GM12873 (cell line): ENCODE measurements at regions not wholly inside any gene's neighbourhood (a gene's known extent, or its start where the extent isn't known, plus 50 kb on each side); places are given as distances from the start of the nearest gene placed in this dataset.

Experiments used
- TF ChIP-seq, protein P1 (sequence below): IDR thresholded peaks from 2 replicates; pipeline ENCODE4 v1.5.1; 2012; ENCODE audit warnings: low read depth, mild to moderate bottlenecking, moderate library complexity, low read length, control low read depth; ENCODE audit not compliant: insufficient read depth; ENCODE audit errors: missing control alignments

DNA sequence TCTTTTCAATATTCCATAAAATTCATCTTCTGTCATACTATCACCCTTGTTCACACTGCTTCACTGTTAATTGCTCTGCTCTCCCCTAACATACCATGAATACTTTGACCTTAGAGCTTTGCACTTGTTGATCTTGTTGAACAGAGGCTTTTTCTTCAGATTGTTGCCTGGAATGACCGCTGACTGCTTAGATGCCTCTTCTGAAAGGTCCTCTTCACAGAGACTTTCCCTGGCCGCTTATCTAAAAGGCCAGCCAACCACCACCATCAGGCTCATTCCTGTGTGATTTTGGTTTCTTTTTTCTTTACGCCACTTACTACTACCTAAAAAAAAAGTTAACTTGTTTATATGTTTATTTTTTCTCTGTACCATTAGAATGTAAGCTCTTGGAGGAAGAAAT, 667.7 kb downstream of the STPG2 start:
- TF ChIP-seq, protein P1, sequence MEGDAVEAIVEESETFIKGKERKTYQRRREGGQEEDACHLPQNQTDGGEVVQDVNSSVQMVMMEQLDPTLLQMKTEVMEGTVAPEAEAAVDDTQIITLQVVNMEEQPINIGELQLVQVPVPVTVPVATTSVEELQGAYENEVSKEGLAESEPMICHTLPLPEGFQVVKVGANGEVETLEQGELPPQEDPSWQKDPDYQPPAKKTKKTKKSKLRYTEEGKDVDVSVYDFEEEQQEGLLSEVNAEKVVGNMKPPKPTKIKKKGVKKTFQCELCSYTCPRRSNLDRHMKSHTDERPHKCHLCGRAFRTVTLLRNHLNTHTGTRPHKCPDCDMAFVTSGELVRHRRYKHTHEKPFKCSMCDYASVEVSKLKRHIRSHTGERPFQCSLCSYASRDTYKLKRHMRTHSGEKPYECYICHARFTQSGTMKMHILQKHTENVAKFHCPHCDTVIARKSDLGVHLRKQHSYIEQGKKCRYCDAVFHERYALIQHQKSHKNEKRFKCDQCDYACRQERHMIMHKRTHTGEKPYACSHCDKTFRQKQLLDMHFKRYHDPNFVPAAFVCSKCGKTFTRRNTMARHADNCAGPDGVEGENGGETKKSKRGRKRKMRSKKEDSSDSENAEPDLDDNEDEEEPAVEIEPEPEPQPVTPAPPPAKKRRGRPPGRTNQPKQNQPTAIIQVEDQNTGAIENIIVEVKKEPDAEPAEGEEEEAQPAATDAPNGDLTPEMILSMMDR, result no peak

- TF ChIP-seq, protein P1, result no peak
These were observed 665.3 kb downstream of the STPG2 start for GRCh38 chr4:97477974-97478373.

GRCh38 chr4:97479388-97479787, 663.9 kb downstream of the STPG2 start:
- TF ChIP-seq, protein P1, result no peak

GRCh38 chr4:97491856-97492255, 651.4 kb downstream of the STPG2 start:
- TF ChIP-seq, protein P1, result no peak

DNA sequence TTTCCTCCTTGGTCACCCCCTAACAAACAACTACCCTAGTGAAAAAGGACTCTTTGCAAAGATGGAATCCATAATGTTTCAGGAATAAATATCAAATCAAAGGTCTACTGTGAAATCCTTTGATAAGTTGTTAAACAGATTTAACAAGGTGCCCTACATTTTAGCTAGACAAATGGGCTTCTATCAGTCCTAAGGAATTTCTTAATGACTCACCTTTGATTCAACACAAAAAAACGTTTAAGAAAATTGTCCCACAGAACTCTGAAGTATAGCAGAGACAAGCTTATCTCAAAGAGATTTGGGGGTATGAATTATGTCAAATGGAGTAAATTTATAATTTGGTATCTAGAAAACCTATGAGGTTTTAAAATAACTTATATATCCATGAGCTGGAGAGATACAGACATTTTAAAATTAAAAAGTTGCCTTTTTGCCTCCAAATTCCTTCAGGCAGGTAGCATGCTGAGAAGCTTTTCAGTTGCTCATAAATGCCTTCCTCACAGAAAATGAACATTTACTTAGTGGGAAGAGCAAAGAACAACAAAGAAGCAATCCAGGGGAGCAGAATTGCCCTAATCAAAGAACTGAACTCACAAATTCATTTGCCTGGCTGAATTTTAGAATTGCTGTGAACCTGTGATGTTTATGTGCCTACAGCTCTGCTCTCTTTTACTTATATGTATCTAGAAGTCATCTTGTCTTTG, 649.3 kb downstream of the STPG2 start:
- TF ChIP-seq, protein P1, result no peak

- TF ChIP-seq, protein P1, result no peak
These were observed 646.9 kb downstream of the STPG2 start for GRCh38 chr4:97496298-97496873.

DNA sequence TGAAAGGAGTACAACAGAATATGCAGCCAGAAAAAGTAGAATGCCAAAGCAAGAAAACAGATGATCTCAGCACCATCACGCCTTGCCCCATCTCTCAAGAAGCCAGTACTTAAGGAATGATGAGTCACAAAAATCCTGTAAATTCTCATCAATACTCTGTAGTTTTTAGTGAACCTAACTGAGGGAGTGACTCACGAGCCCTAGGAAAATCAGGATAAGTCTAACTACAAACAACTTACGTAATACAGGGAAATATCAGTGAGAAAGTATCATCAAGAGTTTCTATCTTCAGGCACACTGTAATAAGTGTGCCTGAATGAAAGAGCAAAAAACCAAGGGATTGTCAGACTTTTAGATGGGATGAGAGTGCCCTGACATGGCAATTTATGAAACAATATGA, 644.4 kb downstream of the STPG2 start:
- TF ChIP-seq, protein P1, result no peak
